ENCODE measurements at regions not wholly inside any gene's neighbourhood (a gene's known extent, or its start where the extent isn't known, plus 50 kb on each side); places are given as distances from the start of the nearest gene placed in this dataset.

- no peak for DNase-seq (ENCODE audit: low spot score)
These were observed 103.3 kb upstream of the ZFHX3 start for GRCh38 chr16:73151225-73151624.

GRCh38 chr16:73150786-73151185, 102.9 kb upstream of the ZFHX3 start:
- DNase-seq (ENCODE audit: low spot score): no peak

- no peak for DNase-seq (ENCODE audit: low spot score)
These were observed 101.4 kb upstream of the ZFHX3 start for GRCh38 chr16:73149334-73149733.

- DNase-seq (ENCODE audit: low spot score): no peak
These were observed 100.0 kb upstream of the ZFHX3 start for GRCh38 chr16:73147958-73148357.

GRCh38 chr16:73145166-73145880, 97.4 kb upstream of the ZFHX3 start:
- DNase-seq (ENCODE audit: low spot score): no peak

- no peak for DNase-seq (ENCODE audit: low spot score)
These were observed 95.9 kb upstream of the ZFHX3 start for GRCh38 chr16:73143576-73144422.

GRCh38 chr16:73143002-73143401, 95.1 kb upstream of the ZFHX3 start:
- no peak for DNase-seq (ENCODE audit: low spot score)

- DNase-seq (ENCODE audit: low spot score): no peak
These were observed 94.3 kb upstream of the ZFHX3 start for GRCh38 chr16:73142053-73142854.

- no peak for DNase-seq (ENCODE audit: low spot score)
These were observed 93.0 kb upstream of the ZFHX3 start for GRCh38 chr16:73140929-73141328.

- DNase-seq (ENCODE audit: low spot score): no peak
These were observed 83.4 kb upstream of the ZFHX3 start for GRCh38 chr16:73131156-73131862.

GRCh38 chr16:73129455-73129854, 81.5 kb upstream of the ZFHX3 start:
- no peak for DNase-seq (ENCODE audit: low spot score)

- DNase-seq (ENCODE audit: low spot score): no peak
These were observed 78.6 kb upstream of the ZFHX3 start for GRCh38 chr16:73126525-73126853.

GRCh38 chr16:73125850-73126524, 78.1 kb upstream of the ZFHX3 start:
- no peak for DNase-seq (ENCODE audit: low spot score)

GRCh38 chr16:73124665-73125375, 76.9 kb upstream of the ZFHX3 start:
- DNase-seq (ENCODE audit: low spot score): no peak

- DNase-seq (ENCODE audit: low spot score): no peak
These were observed 76.2 kb upstream of the ZFHX3 start for GRCh38 chr16:73124097-73124652.

GRCh38 chr16:73122604-73123391, 74.9 kb upstream of the ZFHX3 start:
- DNase-seq (ENCODE audit: low spot score): no peak

GRCh38 chr16:73116576-73116975, 68.6 kb upstream of the ZFHX3 start:
- DNase-seq (ENCODE audit: low spot score): no peak

GRCh38 chr16:73113336-73113735, 65.4 kb upstream of the ZFHX3 start:
- DNase-seq (ENCODE audit: low spot score): no peak

- no peak for DNase-seq (ENCODE audit: low spot score)
These were observed 60.5 kb upstream of the ZFHX3 start for GRCh38 chr16:73108195-73108963.
